22Rv1 (cell line): ENCODE measurements at regions not wholly inside any gene's neighbourhood (a gene's known extent, or its start where the extent isn't known, plus 50 kb on each side); places are given as distances from the start of the nearest gene placed in this dataset.

ENCODE experiments used
- H3K27ac ChIP-seq: fragments of 450-650 bp; 2 replicates; pipeline ENCODE4 v1.5.1; 2017
- ZFX ChIP-seq: fragments of 450-650 bp; IDR thresholded peaks from 2 replicates; pipeline ENCODE4 v1.6.1; 2017; ENCODE audit warnings: antibody characterized with exemption, borderline replicate concordance
- TF ChIP-seq, protein P1 (sequence below): fragments of 450-650 bp; IDR thresholded peaks from 2 replicates; pipeline ENCODE4 v1.5.1; 2017; ENCODE audit warnings: mild to moderate bottlenecking

DNA sequence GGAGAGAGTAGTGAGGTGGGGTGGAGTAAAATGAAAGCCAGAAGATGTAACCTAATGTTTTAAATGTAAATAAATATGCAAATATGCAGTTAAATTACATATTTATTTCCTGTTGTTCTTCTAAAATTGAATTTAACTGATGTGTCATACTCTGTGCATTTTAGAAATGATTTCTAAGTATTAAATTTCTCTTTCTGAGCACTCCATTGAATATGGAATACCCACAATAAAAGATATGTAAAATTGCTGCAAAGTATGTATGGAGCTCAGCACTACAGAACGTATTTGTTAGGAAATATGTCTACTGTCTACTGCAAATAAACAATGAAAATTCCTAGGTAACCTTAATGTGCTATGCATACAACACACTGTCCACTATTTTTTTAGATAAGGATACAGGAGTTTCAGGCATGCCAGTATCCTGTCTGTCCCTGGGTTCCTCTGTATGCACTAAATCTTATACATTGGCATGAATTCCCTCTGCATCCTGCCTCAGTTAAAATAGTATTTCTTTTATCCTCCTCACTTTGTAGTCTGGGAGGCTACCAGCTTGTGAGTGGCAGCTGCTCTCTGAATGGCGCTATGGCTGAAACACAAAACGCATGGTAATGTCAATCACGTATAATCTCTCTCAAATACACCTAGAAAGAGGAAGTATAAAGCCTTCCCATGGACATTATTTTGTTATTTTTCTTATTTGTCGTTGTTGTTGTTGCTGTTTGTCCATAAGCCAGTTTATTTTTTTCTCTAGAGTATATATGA lies 579.5 kb downstream of the PYDC2 start:
- H3K27ac ChIP-seq: no peak overlapping the region
- TF ChIP-seq, protein P1, sequence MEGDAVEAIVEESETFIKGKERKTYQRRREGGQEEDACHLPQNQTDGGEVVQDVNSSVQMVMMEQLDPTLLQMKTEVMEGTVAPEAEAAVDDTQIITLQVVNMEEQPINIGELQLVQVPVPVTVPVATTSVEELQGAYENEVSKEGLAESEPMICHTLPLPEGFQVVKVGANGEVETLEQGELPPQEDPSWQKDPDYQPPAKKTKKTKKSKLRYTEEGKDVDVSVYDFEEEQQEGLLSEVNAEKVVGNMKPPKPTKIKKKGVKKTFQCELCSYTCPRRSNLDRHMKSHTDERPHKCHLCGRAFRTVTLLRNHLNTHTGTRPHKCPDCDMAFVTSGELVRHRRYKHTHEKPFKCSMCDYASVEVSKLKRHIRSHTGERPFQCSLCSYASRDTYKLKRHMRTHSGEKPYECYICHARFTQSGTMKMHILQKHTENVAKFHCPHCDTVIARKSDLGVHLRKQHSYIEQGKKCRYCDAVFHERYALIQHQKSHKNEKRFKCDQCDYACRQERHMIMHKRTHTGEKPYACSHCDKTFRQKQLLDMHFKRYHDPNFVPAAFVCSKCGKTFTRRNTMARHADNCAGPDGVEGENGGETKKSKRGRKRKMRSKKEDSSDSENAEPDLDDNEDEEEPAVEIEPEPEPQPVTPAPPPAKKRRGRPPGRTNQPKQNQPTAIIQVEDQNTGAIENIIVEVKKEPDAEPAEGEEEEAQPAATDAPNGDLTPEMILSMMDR: no peak
- TF ChIP-seq ZFX: no peak

DNA sequence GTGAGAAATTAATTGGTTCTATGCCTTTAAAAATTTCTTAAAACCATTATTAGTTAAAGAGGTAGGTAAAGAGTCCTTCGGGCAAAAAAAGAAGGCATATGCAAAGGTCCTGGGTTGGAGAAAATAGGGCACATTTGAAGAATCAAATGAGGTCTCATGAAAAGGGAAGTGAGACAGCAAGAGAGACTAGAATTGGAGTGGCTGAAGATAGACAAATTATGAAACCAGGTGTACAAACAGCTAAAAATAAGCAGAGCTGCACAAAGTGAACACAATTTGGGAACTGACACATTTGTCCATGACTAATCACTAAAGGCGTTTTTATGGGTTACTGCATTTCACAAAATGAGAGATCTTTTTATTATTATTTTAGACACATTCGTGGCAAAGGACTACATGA lies 581.2 kb downstream of the PYDC2 start:
- TF ChIP-seq, protein P1: no peak
- TF ChIP-seq ZFX: no peak
- H3K27ac ChIP-seq: no peak overlapping the region

DNA sequence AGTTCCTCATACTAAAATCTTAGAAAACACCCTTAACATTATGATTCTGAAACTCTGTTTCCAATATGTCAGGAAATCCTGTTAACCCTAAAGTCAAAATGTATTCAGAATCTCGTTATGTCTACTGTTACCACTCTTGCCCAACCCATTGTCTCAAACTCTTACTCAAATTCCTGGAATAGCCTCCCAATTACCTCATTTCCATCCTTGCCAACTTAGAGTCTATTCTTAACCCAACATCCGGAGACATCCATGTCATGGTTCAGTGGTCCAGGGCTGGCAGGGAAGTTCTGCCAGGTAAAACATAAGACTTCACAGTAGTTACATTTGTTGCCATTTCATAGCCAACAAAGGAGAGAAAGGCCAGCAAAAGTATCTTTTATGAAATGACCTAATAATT lies 593.9 kb downstream of the PYDC2 start:
- no peak overlapping the region for H3K27ac ChIP-seq
- TF ChIP-seq, protein P1: no peak
- TF ChIP-seq ZFX: no peak

DNA sequence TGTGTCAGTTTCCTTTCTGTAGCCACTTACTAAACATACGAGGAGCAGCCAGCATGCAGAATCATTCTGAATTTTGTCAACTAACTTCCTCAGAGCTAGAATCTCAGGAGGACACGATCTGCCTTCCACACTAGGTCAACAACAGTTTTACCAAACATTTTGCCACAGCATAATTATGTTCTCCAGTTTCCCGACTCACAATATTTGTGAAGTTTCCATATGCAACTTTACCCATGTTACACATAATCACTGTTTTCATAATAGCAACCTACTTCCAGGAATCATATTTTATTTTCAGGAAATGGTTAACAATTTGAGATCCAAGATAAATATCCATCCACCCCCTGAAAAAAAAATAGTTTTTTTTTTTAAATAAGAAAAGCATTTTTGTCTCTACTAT lies 595.0 kb downstream of the PYDC2 start:
- no peak for TF ChIP-seq ZFX
- TF ChIP-seq, protein P1: no peak
- no peak overlapping the region for H3K27ac ChIP-seq

DNA sequence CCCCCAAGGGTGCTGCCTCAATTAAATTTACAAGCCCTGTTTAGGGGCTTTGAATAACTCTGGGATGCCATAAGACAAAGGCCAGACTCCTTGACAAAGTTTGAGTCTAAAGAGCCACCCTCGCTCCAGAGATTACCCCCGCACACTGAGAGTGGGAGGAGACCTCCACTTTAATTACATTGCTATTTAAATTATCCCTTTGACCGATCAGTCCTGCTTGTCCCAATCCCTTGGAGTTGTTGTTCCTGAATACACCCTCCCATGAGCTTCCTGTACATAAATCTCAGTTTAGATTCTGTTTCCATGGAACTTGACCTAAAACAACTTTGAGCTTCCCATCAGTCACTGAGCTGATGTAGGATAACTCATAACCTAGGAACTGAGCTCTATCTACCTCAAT lies 596.3 kb downstream of the PYDC2 start:
- TF ChIP-seq ZFX: no peak
- TF ChIP-seq, protein P1: no peak
- no peak overlapping the region for H3K27ac ChIP-seq

DNA sequence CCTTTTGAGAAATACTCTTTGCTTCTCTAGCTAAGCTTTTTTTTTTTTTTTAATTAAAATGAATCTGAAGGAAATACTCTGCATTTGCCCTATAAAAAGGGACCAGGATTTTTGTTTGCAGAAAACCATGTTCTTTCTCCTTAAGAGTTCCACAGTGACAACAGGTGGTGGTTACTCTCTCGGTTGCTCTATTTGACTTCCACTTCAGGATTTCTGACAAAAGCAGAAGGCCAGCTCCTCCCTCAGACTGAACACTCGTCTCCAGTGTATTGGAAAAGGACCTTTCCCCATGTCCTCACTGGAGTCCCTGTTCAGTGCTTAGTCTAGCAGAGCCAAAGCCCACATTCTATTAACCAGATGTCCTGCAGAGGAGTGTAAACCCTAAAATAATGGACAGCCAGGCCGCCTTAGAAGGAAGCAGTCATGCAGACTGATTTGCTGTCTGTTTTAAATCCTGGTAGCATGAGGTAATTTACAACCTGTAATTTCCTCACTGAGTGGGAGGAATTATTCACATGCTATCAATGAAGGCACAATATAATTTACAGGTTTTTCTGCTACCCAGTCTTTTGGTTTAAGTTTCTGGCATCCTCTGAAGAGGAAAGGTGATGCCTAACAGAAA lies 599.3 kb downstream of the PYDC2 start:
- H3K27ac ChIP-seq: no peak overlapping the region
- TF ChIP-seq, protein P1: no peak
- no peak for TF ChIP-seq ZFX

DNA sequence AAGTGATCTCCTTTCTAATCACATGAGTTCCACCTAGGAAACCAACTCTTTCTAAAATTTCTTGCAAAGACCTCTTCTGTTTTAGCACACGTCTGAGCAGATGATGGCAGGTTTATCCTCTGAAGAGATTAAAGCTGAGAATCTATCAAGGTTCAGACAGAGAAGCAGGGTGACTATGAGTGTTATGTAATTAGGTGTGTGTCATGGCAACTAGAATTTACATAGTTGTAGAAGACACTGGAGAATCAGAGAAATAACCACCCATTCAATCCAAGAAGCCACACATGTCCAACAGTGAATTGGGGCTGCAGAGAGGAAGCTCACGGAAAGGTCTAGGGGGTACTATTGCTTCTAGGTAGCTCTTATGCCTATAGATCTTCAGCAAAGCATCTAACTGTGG lies 600.5 kb downstream of the PYDC2 start:
- H3K27ac ChIP-seq: no peak overlapping the region
- TF ChIP-seq, protein P1: no peak
- no peak for TF ChIP-seq ZFX
